Progenitor cell of endocrine pancreas (in vitro differentiated cells): ENCODE measurements at regions not wholly inside any gene's neighbourhood (a gene's known extent, or its start where the extent isn't known, plus 50 kb on each side); places are given as distances from the start of the nearest gene placed in this dataset.
A peak's percentile ranks its signal among the peaks of the same experiment; 100 is the strongest.

ENCODE experiments used
- DNase-seq: peaks from one replicate; pipeline ENCODE4 v3.0.0; 2021; ENCODE audit warnings: low spot score; ENCODE audit not compliant: unreplicated experiment
- H3K27ac Mint-ChIP-seq: 2 replicates; pipeline ENCODE4 v1.8.0; 2021; ENCODE audit warnings: mild to moderate bottlenecking, moderate library complexity, mixed read lengths
- H3K27me3 Mint-ChIP-seq: 2 replicates; pipeline ENCODE4 v1.8.0; 2021; ENCODE audit warnings: mixed read lengths
- H3K36me3 Mint-ChIP-seq: 2 replicates; pipeline ENCODE4 v1.8.0; 2022; ENCODE audit warnings: mixed read lengths; ENCODE audit not compliant: insufficient read depth
- H3K4me1 Mint-ChIP-seq: 2 replicates; pipeline ENCODE4 v1.8.0; 2021; ENCODE audit warnings: low read depth, mixed read lengths
- H3K4me3 Mint-ChIP-seq: 2 replicates; pipeline ENCODE4 v1.8.0; 2021; ENCODE audit warnings: low read depth, mild to moderate bottlenecking, moderate library complexity, mixed read lengths
- H3K9me3 Mint-ChIP-seq: 2 replicates; pipeline ENCODE4 v1.8.0; 2021; ENCODE audit warnings: low read depth, mixed read lengths
- CTCF ChIP-seq: fragments of 200-600 bp; sonication (generic); IDR thresholded peaks from one replicate; pipeline ENCODE4 v1.5.0; 2021; ENCODE audit warnings: antibody characterized with exemption, mild to moderate bottlenecking; ENCODE audit not compliant: unreplicated experiment

- Mint-ChIP-seq H3K9me3 (no peaks in the 10 kb centered on the region), H3K27ac (no peak overlapping the region), H3K4me3 (no peak overlapping the region), H3K27me3 (peaks cover 10% of the 10 kb centered on the region), H3K36me3 (no peaks in the 10 kb centered on the region), H3K4me1 (peaks cover 3% of the 10 kb centered on the region)
- no peak for DNase-seq
- peak; percentile 63 for TF ChIP-seq CTCF
Measured at GRCh38 chr14:22276913-22277816, 311.9 kb downstream of the DAD1 start.

GRCh38 chr14:22271838-22272799 is 316.9 kb downstream of the DAD1 start:
- TF ChIP-seq CTCF: no peak
- H3K27me3 Mint-ChIP-seq: peaks cover 10% of the 10 kb centered on the region
- H3K4me1 Mint-ChIP-seq: no peaks in the 10 kb centered on the region
- no peaks in the 10 kb centered on the region for H3K9me3 Mint-ChIP-seq
- H3K4me3 Mint-ChIP-seq: no peak overlapping the region
- no peaks in the 10 kb centered on the region for H3K36me3 Mint-ChIP-seq
- DNase-seq: no peak
- H3K27ac Mint-ChIP-seq: no peak overlapping the region

- no peak for TF ChIP-seq CTCF
- H3K4me3 Mint-ChIP-seq: no peak overlapping the region
- peaks cover 10% of the 10 kb centered on the region for H3K27me3 Mint-ChIP-seq
- no peaks in the 10 kb centered on the region for H3K36me3 Mint-ChIP-seq
- H3K9me3 Mint-ChIP-seq: no peaks in the 10 kb centered on the region
- H3K4me1 Mint-ChIP-seq: peaks cover 9% of the 10 kb centered on the region
- peak overlapping the region; percentile 70 for H3K27ac Mint-ChIP-seq
- DNase-seq: no peak
Measured at GRCh38 chr14:22268875-22269274, 320.1 kb downstream of the DAD1 start.

- no peak overlapping the region for H3K4me3 Mint-ChIP-seq
- peaks cover 8% of the 10 kb centered on the region for H3K27me3 Mint-ChIP-seq
- peaks cover 11% of the 10 kb centered on the region for H3K4me1 Mint-ChIP-seq
- H3K27ac Mint-ChIP-seq: no peak overlapping the region
- DNase-seq: no peak
- H3K36me3 Mint-ChIP-seq: no peaks in the 10 kb centered on the region
- TF ChIP-seq CTCF: no peak
- no peaks in the 10 kb centered on the region for H3K9me3 Mint-ChIP-seq
Measured at GRCh38 chr14:22266683-22267082, 322.3 kb downstream of the DAD1 start.

- no peak for TF ChIP-seq CTCF
- no peak overlapping the region for H3K27ac Mint-ChIP-seq
- peaks cover 11% of the 10 kb centered on the region for H3K4me1 Mint-ChIP-seq
- no peak for DNase-seq
- peaks cover 8% of the 10 kb centered on the region for H3K27me3 Mint-ChIP-seq
- H3K9me3 Mint-ChIP-seq: no peaks in the 10 kb centered on the region
- no peaks in the 10 kb centered on the region for H3K36me3 Mint-ChIP-seq
- H3K4me3 Mint-ChIP-seq: no peak overlapping the region
Measured at GRCh38 chr14:22266142-22266442, 322.9 kb downstream of the DAD1 start.
